ENCODE measurements at regions not wholly inside any gene's neighbourhood (a gene's known extent, or its start where the extent isn't known, plus 50 kb on each side); places are given as distances from the start of the nearest gene placed in this dataset.

DNA sequence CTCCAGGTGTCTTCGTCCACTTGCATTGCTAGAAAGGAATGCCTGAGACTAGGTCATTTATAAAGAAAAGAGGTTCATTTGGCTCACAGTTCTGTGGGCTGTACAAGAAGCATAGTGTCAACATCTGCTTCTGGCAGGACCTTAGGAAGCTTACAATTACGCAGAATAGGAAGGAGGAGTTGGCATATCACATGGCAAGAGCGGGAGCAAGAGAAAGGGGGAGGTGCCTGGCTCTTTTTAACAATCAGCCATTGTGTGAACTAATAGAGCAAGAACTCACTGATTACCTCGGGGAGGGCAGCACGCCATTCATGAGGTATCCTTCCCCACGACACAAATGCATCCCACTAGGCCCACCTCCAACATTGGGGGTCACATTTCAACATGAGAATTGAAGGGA lies 134.4 kb upstream of the EFNA5 start:
- no peaks in the 10 kb centered on the region for H3K27me3 ChIP-seq (ENCODE audit: control insufficient read depth, insufficient read depth, low read length)
- no peak overlapping the region for H3K27ac ChIP-seq (ENCODE audit: low read length)
- ATAC-seq (no peak), DNase-seq (ENCODE audit: low read depth, low spot score) (no peak)
- TF ChIP-seq, protein P1, sequence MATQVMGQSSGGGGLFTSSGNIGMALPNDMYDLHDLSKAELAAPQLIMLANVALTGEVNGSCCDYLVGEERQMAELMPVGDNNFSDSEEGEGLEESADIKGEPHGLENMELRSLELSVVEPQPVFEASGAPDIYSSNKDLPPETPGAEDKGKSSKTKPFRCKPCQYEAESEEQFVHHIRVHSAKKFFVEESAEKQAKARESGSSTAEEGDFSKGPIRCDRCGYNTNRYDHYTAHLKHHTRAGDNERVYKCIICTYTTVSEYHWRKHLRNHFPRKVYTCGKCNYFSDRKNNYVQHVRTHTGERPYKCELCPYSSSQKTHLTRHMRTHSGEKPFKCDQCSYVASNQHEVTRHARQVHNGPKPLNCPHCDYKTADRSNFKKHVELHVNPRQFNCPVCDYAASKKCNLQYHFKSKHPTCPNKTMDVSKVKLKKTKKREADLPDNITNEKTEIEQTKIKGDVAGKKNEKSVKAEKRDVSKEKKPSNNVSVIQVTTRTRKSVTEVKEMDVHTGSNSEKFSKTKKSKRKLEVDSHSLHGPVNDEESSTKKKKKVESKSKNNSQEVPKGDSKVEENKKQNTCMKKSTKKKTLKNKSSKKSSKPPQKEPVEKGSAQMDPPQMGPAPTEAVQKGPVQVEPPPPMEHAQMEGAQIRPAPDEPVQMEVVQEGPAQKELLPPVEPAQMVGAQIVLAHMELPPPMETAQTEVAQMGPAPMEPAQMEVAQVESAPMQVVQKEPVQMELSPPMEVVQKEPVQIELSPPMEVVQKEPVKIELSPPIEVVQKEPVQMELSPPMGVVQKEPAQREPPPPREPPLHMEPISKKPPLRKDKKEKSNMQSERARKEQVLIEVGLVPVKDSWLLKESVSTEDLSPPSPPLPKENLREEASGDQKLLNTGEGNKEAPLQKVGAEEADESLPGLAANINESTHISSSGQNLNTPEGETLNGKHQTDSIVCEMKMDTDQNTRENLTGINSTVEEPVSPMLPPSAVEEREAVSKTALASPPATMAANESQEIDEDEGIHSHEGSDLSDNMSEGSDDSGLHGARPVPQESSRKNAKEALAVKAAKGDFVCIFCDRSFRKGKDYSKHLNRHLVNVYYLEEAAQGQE (IDR thresholded peaks at IDR 0.05; ENCODE audit: insufficient read depth in 1 of 2, low read depth in 2 of 2, low read length in 1 of 2), result no peak
- TF ChIP-seq TCF7L2 (IDR thresholded peaks at IDR 0.05; ENCODE audit: low read depth, low read length) (no peak), SIN3A (IDR thresholded peaks at IDR 0.05; ENCODE audit: borderline replicate concordance, insufficient read depth, low read depth, low read length) (no peak)
- TF ChIP-seq, protein P2, sequence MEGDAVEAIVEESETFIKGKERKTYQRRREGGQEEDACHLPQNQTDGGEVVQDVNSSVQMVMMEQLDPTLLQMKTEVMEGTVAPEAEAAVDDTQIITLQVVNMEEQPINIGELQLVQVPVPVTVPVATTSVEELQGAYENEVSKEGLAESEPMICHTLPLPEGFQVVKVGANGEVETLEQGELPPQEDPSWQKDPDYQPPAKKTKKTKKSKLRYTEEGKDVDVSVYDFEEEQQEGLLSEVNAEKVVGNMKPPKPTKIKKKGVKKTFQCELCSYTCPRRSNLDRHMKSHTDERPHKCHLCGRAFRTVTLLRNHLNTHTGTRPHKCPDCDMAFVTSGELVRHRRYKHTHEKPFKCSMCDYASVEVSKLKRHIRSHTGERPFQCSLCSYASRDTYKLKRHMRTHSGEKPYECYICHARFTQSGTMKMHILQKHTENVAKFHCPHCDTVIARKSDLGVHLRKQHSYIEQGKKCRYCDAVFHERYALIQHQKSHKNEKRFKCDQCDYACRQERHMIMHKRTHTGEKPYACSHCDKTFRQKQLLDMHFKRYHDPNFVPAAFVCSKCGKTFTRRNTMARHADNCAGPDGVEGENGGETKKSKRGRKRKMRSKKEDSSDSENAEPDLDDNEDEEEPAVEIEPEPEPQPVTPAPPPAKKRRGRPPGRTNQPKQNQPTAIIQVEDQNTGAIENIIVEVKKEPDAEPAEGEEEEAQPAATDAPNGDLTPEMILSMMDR (IDR thresholded peaks at IDR 0.05), result no peak
- H3K9me3 ChIP-seq (ENCODE audit: control insufficient read depth, insufficient read depth, low read depth, low read length), result no peaks in the 10 kb centered on the region
- H3K36me3 ChIP-seq (ENCODE audit: control insufficient read depth, insufficient read depth, low read length), result no peaks in the 10 kb centered on the region
- ChIA-PET POLR2A (no interaction called here), CTCF (no interaction called here)
- intact Hi-C loops (cut with micrococcal nuclease; ENCODE audit: unreplicated experiment), result no loop called here
- H3K4me1 ChIP-seq (ENCODE audit: control insufficient read depth, insufficient read depth, low read length), result peaks cover 7% of the 10 kb centered on the region
- in situ Hi-C loops (cut with HindIII; ENCODE audit: low pct_unique_long_range_greater_than_20kb, low sequenced_read_pairs), result no loop called here
- no TSS peak for BruUV-seq (replicated peaks)
- H3K4me3 ChIP-seq (ENCODE audit: low read depth in 2 of 2, low read length in 2 of 2), result no peak overlapping the region

DNA sequence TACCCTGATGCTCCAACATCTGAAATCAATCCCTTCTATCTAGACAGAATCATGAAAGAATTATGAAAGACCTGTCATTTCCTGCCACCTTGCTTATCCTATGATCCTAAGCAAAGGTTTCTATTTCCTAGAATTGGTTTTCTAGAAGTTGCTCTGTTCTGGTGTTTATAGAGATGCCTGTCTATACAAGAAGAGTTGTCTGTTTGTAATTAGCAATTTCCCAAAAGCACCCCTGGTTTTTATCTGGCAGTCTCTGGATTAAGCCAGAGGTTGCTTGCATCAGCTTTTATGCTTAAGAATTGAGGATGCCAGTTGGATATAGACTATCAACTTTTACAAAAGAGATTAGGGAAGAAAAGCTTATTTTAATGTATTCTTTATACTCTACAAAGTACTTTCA lies 133.0 kb upstream of the EFNA5 start:
- no TSS peak for BruUV-seq (replicated peaks)
- in situ Hi-C loops (cut with HindIII; ENCODE audit: low pct_unique_long_range_greater_than_20kb, low sequenced_read_pairs), result no loop called here
- intact Hi-C loops (cut with micrococcal nuclease; ENCODE audit: unreplicated experiment), result no loop called here
- ATAC-seq (no peak), DNase-seq (ENCODE audit: low read depth, low spot score) (no peak)
- Histone ChIP-seq H3K4me3 (ENCODE audit: low read depth in 2 of 2, low read length in 2 of 2) (no peak overlapping the region), H3K36me3 (ENCODE audit: control insufficient read depth, insufficient read depth, low read length) (no peaks in the 10 kb centered on the region), H3K27ac (ENCODE audit: low read length) (no peak overlapping the region), H3K27me3 (ENCODE audit: control insufficient read depth, insufficient read depth, low read length) (no peaks in the 10 kb centered on the region), H3K9me3 (ENCODE audit: control insufficient read depth, insufficient read depth, low read depth, low read length) (no peaks in the 10 kb centered on the region), H3K4me1 (ENCODE audit: control insufficient read depth, insufficient read depth, low read length) (peaks cover 7% of the 10 kb centered on the region)
- CTCF ChIA-PET, result no interaction called here
- POLR2A ChIA-PET, result no interaction called here
- TF ChIP-seq POLR2AphosphoS5 (IDR thresholded peaks at IDR 0.05; ENCODE audit: low read depth, low read length), result no peak
- TF ChIP-seq, protein P2 (IDR thresholded peaks at IDR 0.05), result no peak
- no peak for TF ChIP-seq SIN3A (IDR thresholded peaks at IDR 0.05; ENCODE audit: borderline replicate concordance, insufficient read depth, low read depth, low read length)
- TF ChIP-seq, protein P1 (IDR thresholded peaks at IDR 0.05; ENCODE audit: insufficient read depth in 1 of 2, low read depth in 2 of 2, low read length in 1 of 2), result no peak
- TF ChIP-seq TCF7L2 (IDR thresholded peaks at IDR 0.05; ENCODE audit: low read depth, low read length), result no peak
